Activated CD4-positive, alpha-beta memory T cell treated with anti-CD3 and anti-CD28 coated beads for 36 hours (primary cell): ENCODE measurements at regions not wholly inside any gene's neighbourhood (a gene's known extent, or its start where the extent isn't known, plus 50 kb on each side); places are given as distances from the start of the nearest gene placed in this dataset.

Experiments used
- CTCF ChIA-PET: fragments of 350-600 bp; sonication (Branson Sonifier 250); formaldehyde crosslinking; loops from one replicate; lab custom pipeline; 2021; ENCODE audit warnings: antibody characterized with exemption, inconsistent platforms; lab: Charles Lee
- POLR2A ChIA-PET: fragments of 350-600 bp; sonication (Branson Sonifier 250); formaldehyde crosslinking; loops from one replicate; lab custom pipeline; 2021; ENCODE audit warnings: antibody characterized with exemption; lab: Charles Lee
- DNase-seq: peaks from one replicate; pipeline ENCODE4 v3.0.0-alpha.2; 2020
- H3K27ac Mint-ChIP-seq: one replicate; pipeline ENCODE4 v1.8.0; 2021; ENCODE audit warnings: mixed read lengths
- H3K27me3 Mint-ChIP-seq: one replicate; pipeline ENCODE4 v1.8.0; 2021; ENCODE audit warnings: mixed read lengths
- H3K36me3 Mint-ChIP-seq: one replicate; pipeline ENCODE4 v1.8.0; 2021; ENCODE audit warnings: mixed read lengths
- H3K4me1 Mint-ChIP-seq: one replicate; pipeline ENCODE4 v1.8.0; 2021; ENCODE audit warnings: low read depth, mixed read lengths
- H3K4me3 Mint-ChIP-seq: one replicate; pipeline ENCODE4 v1.8.0; 2021; ENCODE audit warnings: mild to moderate bottlenecking, mixed read lengths
- H3K9me3 Mint-ChIP-seq: one replicate; pipeline ENCODE4 v1.8.0; 2021; ENCODE audit warnings: mixed read lengths
- intact Hi-C: fragments of 100-400 bp; cut with micrococcal nuclease; formaldehyde crosslinking; loops from one replicate; pipeline ENCODE4 v1.15.1; 2023

- ChIA-PET CTCF (no interaction called here), POLR2A (no interaction called here)
- Mint-ChIP-seq H3K4me1 (peaks cover 23% of the 10 kb centered on the region), H3K36me3 (no peaks in the 10 kb centered on the region), H3K27ac (no peak overlapping the region), H3K27me3 (no peaks in the 10 kb centered on the region), H3K4me3 (no peak overlapping the region), H3K9me3 (no peaks in the 10 kb centered on the region)
- no peak for DNase-seq
- intact Hi-C loops: no loop called here
Measured at GRCh38 chr20:53712212-53712977, 118.8 kb upstream of the ZNF217 start.

- intact Hi-C loops: no loop called here
- Mint-ChIP-seq H3K9me3 (no peaks in the 10 kb centered on the region), H3K36me3 (no peaks in the 10 kb centered on the region), H3K4me1 (peaks cover 31% of the 10 kb centered on the region), H3K27ac (no peak overlapping the region), H3K27me3 (no peaks in the 10 kb centered on the region), H3K4me3 (no peak overlapping the region)
- POLR2A ChIA-PET: no interaction called here
- DNase-seq: no peak
- CTCF ChIA-PET: no interaction called here
Measured at GRCh38 chr20:53711333-53712211, 117.9 kb upstream of the ZNF217 start.

DNA sequence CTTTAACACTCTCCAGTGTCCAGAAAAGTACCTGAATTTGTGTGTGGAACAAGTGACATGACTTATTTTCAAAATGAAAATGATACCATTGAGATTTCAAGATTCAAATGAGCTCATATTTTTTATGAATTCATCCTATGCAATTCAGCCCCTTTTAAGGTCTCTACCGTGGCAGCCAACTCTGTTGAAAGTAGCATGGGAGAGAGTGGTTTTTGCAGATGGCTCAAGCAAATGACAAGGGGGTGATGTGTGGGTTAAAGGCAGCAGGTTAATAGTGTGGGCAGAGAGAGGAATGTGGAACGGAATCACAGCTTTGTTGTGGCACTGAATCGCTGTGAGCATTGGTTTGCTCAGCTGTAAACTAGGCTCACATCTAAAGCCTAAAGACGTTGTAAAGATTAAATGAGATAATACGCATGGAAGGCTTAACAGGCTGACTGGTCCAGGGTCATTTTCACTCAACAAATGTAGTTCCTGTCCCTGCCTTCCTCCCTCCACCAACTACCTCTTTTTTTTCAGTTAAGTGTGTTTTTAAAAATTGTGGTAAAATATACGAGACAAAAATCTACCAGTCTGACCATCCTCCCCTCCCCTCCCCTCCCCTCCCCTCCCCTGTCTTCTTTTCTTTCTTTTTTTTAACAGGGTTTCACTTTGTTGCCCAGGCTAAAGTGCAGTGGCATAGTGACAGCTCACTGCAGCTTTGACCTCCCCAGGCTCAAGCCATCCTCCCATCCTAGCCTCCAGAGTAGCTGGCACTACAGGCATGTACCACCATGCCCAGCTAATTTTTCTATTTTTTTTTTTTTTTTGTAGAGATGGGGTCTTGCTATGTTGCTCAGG lies 114.7 kb upstream of the ZNF217 start:
- peaks cover 39% of the 10 kb centered on the region for H3K4me1 Mint-ChIP-seq
- intact Hi-C loops: loop anchor here (1.0 to 2.0 kb wide), 10 partner anchors 13 to 207 kb away; no protein-coding TSS in a partner anchor

GRCh38 chr20:53707371-53708055 lies 113.9 kb upstream of the ZNF217 start:
- POLR2A ChIA-PET: interaction anchor here (0.8 to 1.7 kb wide), 12 partner anchors 22 to 209 kb away, joined by 3 to 11 read pairs (median 4); no protein-coding TSS in a partner anchor
- no peaks in the 10 kb centered on the region for H3K27me3 Mint-ChIP-seq
- H3K4me1 Mint-ChIP-seq: peaks cover 39% of the 10 kb centered on the region
- H3K27ac Mint-ChIP-seq: peak overlapping the region; percentile 94
- peak; percentile 65 for DNase-seq
- intact Hi-C loops: loop anchor here (1.0 to 2.0 kb wide), 13 partner anchors 14 to 208 kb away; no protein-coding TSS in a partner anchor
- CTCF ChIA-PET: interaction anchor here (0.6 to 1.5 kb wide), 12 partner anchors 22 to 232 kb away, joined by 3 to 9 read pairs (median 4); no protein-coding TSS in a partner anchor
- H3K36me3 Mint-ChIP-seq: no peaks in the 10 kb centered on the region
- no peaks in the 10 kb centered on the region for H3K9me3 Mint-ChIP-seq
- H3K4me3 Mint-ChIP-seq: peak overlapping the region; percentile 63

More for the DNA sequence above, 114.7 kb upstream of the ZNF217 start:
- Mint-ChIP-seq H3K27me3 (no peaks in the 10 kb centered on the region), H3K9me3 (no peaks in the 10 kb centered on the region), H3K4me3 (peak overlapping the region; percentile 63), H3K27ac (peak overlapping the region; percentile 94), H3K36me3 (no peaks in the 10 kb centered on the region)
- POLR2A ChIA-PET: interaction anchor here (0.6 to 1.7 kb wide), 13 partner anchors 12 to 208 kb away, joined by 3 to 11 read pairs (median 4); no protein-coding TSS in a partner anchor
- peak; percentile 62 for DNase-seq
- CTCF ChIA-PET: interaction anchor here (0.6 to 1.5 kb wide), 13 partner anchors 23 to 231 kb away, joined by 3 to 9 read pairs (median 4); no protein-coding TSS in a partner anchor

DNA sequence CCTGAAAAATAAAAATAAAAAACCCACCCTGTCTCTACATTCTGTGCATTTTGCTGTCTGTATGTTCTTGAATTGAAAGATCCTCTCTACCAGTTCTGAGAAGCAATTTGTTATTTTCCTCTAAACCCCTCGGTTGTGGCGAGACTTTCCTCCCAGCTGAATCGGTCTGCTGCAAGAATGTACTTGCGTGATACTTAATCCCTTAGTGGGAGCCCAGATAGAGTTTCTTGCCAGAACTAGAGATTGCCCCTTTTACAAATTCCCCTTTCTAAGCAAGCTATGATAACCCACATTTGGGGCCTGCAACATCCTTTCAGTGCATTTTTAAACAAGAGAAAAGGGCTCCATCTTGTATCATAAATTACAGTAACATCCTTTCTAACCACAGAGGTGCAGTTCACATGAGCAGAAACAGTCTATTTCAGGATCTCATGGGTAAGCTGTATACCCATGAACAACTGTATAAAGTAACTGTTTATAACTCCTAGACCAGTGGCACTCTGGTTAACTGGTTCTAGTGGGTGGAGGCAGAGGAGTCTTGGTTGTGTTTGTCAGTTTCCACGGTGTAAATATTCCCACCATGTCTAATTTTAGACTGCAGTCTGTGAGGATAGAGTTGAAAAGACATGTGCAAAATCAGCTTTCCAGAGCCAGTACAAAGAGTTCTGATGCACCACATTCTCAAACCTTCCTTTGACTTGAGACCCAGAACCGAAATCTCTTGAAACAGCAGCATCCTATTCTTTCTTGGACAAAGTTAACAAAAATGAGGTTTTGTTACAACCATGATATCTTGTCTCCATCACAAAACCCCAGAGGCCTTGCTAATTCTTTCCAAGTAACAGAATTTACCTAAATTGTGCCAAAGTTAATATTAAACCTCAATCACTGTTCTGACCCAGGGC lies 113.1 kb upstream of the ZNF217 start:
- ChIA-PET CTCF (interaction anchor here (1.1 kb wide), 2 partner anchors 20 to 209 kb away, joined by 3 to 4 read pairs; no protein-coding TSS in a partner anchor), POLR2A (interaction anchor here (0.8 to 1.1 kb wide), 3 partner anchors 21 to 97 kb away, joined by 3 read pairs; no protein-coding TSS in a partner anchor)
- Mint-ChIP-seq H3K9me3 (no peaks in the 10 kb centered on the region), H3K4me3 (peak overlapping the region; percentile 6), H3K27me3 (no peaks in the 10 kb centered on the region), H3K27ac (peak overlapping the region; percentile 94), H3K4me1 (peaks cover 39% of the 10 kb centered on the region), H3K36me3 (no peaks in the 10 kb centered on the region)
- intact Hi-C loops: loop anchor here (1.0 to 2.0 kb wide), 3 partner anchors 44 to 50 kb away; no protein-coding TSS in a partner anchor
- peak; percentile 33 for DNase-seq

DNA sequence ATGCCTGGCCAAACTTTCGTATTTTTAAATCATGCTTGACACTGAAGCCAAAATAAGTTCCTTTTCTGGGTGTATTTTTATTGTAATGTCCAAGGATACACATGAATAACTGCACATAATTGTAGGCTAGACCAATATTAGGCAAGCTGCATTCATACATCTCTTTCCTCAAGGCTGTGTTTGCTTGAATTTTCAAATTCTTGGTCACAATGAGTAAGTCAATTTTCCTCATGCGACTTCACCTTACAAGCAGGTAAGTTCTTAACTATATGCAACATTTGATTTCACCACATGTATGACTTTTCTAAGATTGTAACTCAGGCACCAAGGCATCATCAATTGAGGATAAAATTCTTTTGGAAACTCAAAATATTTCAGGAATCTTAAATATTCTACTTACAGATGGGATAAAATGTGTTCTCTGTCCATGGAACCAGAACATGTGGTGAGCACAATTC lies 112.4 kb upstream of the ZNF217 start:
- peaks cover 44% of the 10 kb centered on the region for H3K4me1 Mint-ChIP-seq
- POLR2A ChIA-PET: interaction anchor here (1.0 kb wide), 1 partner anchor 20 kb away, joined by 3 read pairs; no protein-coding TSS in a partner anchor
- H3K27ac Mint-ChIP-seq: peak overlapping the region; percentile 94
- CTCF ChIA-PET: interaction anchor here (1.1 kb wide), 2 partner anchors 19 to 210 kb away, joined by 3 to 4 read pairs; no protein-coding TSS in a partner anchor
- intact Hi-C loops: loop anchor here (2.0 kb wide), 2 partner anchors 45 kb away; no protein-coding TSS in a partner anchor
- H3K36me3 Mint-ChIP-seq: no peaks in the 10 kb centered on the region
- H3K4me3 Mint-ChIP-seq: no peak overlapping the region
- H3K27me3 Mint-ChIP-seq: no peaks in the 10 kb centered on the region
- H3K9me3 Mint-ChIP-seq: no peaks in the 10 kb centered on the region
- no peak for DNase-seq

DNA sequence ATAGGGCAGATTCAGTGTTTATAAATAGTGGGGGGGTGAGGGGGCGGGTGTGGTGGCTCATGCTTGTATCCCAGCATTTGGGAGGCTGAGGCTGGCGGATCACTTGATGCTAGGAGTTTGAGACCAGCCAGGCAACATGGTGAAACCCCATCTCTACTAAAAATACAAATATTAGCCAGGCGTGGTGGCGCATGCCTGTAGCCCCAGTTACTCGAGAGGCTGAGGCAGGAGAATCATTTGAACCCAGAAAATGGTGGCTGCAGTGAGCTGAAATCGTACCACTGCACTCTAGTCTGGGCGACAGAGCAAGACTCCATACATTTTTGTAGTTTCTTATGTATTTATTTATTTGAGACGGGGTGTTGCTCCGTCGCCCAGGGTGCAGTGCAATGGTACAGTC lies 109.0 kb upstream of the ZNF217 start:
- no peaks in the 10 kb centered on the region for H3K9me3 Mint-ChIP-seq
- peaks cover 29% of the 10 kb centered on the region for H3K4me1 Mint-ChIP-seq
- DNase-seq: no peak
- no peak overlapping the region for H3K4me3 Mint-ChIP-seq
- ChIA-PET CTCF (interaction anchor here (1.0 kb wide), 1 partner anchor 213 kb away, joined by 4 read pairs; no protein-coding TSS in a partner anchor), POLR2A (no interaction called here)
- H3K36me3 Mint-ChIP-seq: no peaks in the 10 kb centered on the region
- H3K27me3 Mint-ChIP-seq: no peaks in the 10 kb centered on the region
- no peak overlapping the region for H3K27ac Mint-ChIP-seq
- intact Hi-C loops: no loop called here

GRCh38 chr20:53699906-53700305 lies 106.3 kb upstream of the ZNF217 start:
- Mint-ChIP-seq H3K4me1 (peaks cover 11% of the 10 kb centered on the region), H3K4me3 (no peak overlapping the region), H3K27ac (no peak overlapping the region), H3K9me3 (no peaks in the 10 kb centered on the region), H3K36me3 (no peaks in the 10 kb centered on the region), H3K27me3 (no peaks in the 10 kb centered on the region)
- no peak for DNase-seq
- ChIA-PET CTCF (no interaction called here), POLR2A (no interaction called here)
- intact Hi-C loops: no loop called here

- DNase-seq: no peak
- H3K27ac Mint-ChIP-seq: no peak overlapping the region
- intact Hi-C loops: no loop called here
- no peaks in the 10 kb centered on the region for H3K9me3 Mint-ChIP-seq
- H3K36me3 Mint-ChIP-seq: no peaks in the 10 kb centered on the region
- ChIA-PET CTCF (interaction anchor here (1.4 kb wide), 1 partner anchor 217 kb away, joined by 3 read pairs; no protein-coding TSS in a partner anchor), POLR2A (no interaction called here)
- no peaks in the 10 kb centered on the region for H3K27me3 Mint-ChIP-seq
- H3K4me1 Mint-ChIP-seq: peaks cover 11% of the 10 kb centered on the region
- no peak overlapping the region for H3K4me3 Mint-ChIP-seq
Measured at GRCh38 chr20:53699085-53699674, 105.5 kb upstream of the ZNF217 start.
